ENCODE measurements at regions not wholly inside any gene's neighbourhood (a gene's known extent, or its start where the extent isn't known, plus 50 kb on each side); places are given as distances from the start of the nearest gene placed in this dataset.

- DNase-seq: no peak
Observed at GRCh38 chr2:5959836-5960820, 267.9 kb downstream of the SOX11 start.

- no peak for DNase-seq
Observed at GRCh38 chr2:5967506-5967905, 275.3 kb downstream of the SOX11 start.

DNA sequence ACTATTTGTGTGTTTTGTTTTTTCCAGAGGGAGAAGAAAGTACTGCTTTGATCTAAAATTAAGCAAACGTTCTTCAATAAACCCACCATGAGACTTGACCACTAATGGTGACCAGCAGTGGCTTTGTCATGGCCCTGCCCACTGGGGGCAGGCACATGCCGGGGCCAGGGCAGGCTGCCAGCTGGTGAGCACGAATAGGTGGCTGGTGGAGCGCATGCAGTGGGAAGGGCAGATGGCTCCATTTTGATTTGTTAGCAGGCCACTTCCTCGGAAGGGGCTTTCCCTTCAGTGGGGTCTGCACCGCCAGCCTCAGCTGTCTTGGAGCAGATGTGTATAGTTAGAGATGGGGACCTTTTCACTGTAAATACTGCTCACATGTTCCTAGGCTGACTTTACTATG is 277.1 kb downstream of the SOX11 start:
- DNase-seq: no peak

DNA sequence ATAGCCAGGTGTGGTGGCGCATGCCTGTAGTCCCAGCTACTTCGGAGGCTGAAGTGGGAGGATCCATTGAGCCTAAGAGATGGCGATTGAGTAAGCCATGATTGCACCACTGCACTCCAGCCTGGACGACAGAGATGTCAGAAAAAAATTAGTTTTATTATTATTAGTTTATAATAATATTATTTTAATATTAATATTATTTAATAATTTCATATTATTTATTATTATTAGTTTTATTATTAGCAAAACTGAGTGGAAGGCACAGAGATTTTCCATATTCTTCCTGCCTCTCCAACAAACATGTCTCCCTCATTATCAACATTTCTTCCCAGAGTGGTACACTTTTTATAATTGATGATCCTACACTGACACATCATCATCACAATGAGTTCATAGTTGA is 278.2 kb downstream of the SOX11 start:
- DNase-seq: no peak

DNA sequence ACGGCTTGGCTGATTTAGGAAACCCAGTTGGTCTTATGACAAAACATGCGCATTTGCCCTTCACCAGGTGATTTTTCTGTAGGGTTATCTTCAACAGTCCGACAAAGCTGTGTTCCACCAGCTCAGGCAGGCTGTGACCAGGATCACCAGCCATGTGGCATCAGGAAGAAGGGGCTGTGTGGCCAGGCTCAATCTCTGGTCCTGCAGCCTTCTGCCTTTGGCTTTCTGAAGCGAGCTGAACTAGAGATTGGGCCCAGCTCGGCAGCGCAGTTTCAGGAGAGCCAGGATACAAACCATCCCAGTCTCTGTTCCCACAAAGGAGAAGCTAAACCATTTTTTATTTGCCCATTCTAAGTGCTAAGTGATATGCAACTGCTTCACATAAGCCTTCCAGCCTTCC is 282.3 kb downstream of the SOX11 start:
- no peak for DNase-seq

GRCh38 chr2:5975401-5975800 is 283.2 kb downstream of the SOX11 start:
- DNase-seq: no peak

- no peak for DNase-seq
Observed at GRCh38 chr2:5976531-5977065, 284.4 kb downstream of the SOX11 start.

- DNase-seq: no peak
Observed at GRCh38 chr2:5977477-5977876, 285.3 kb downstream of the SOX11 start.

- no peak for DNase-seq
Observed at GRCh38 chr2:5978131-5978751, 286.1 kb downstream of the SOX11 start.

GRCh38 chr2:5980450-5981190 is 288.4 kb downstream of the SOX11 start:
- DNase-seq: no peak

GRCh38 chr2:5982193-5982902 is 290.2 kb downstream of the SOX11 start:
- DNase-seq: no peak

GRCh38 chr2:5982903-5983265 is 290.7 kb downstream of the SOX11 start:
- DNase-seq: no peak

- DNase-seq: no peak
Observed at GRCh38 chr2:5983511-5984272, 291.5 kb downstream of the SOX11 start.

DNA sequence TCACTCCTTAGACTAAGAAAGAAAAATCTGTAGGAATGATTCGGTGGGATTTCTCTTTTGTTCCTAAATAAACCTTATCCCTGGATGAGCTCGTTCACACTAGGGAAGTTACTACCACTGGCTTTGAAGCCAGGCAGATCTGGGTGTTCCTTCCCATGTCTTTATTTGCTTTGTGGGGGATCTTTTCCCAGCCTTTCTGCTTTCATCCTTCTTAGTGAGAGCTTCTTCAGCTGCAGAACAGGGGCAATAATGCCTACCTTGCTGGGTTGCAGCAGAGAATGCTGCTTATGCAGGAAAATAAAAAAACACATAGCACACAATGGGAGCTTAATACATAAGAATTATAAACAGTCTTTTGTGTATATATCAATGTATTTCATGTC is 292.1 kb downstream of the SOX11 start:
- no peak for DNase-seq

DNA sequence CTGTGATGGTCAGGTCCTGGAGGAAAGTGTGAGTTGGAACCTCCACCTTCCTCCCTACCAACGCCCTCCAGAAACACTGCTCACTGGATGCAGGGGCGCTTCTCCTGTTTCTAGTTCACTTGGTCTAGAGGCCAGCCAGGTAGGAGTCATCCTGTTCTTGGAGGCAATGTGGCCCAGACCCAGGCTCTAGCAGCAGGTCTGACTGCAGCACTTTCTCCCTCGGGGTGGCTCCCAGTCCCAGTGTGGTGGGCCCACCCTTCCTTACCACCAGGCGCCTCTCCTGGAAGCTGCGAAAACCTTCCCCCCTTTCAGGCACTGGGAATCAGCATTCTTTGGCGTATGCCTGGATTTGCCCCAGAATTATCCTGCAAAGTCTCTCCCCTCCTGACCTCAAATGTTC is 292.8 kb downstream of the SOX11 start:
- DNase-seq: no peak

DNA sequence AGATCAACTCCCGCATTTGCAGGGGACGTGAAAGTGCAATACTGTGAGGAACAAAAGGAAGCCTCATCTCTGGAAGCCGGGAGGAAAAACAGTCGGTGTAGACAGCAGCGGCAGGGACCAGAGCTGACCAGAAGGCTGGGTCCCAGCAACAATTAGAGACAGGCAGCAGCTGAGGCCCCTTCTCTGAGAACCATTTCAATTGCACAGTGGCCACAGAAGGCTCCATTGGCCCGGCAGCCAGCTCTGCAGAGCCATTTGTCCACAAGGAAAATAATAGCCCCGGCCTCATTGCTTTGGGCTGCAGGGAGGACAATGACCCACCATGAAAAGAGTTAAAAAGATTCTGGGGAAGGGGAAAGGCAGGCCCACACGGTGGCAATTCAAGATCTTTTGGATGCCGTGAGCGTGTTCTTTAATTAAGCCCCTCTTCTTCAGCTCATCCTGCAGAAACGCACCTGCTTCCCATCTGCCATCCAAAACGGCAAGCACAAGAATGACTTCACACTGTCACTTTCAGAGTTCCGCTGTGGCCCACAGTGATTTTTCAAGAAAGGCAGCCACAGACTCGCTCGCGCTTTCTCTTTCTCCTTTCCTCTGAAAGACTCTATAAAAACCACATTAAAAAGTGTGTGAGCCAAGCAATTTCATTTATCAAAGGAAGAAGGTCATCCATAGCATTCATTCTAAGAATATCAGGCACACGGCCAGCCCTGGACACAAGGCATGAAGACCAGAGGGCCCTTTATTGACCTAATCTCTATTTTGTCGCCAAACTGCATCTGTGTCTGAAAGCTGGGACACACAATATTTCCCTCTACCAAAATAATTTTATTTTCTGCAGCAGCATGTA is 293.6 kb downstream of the SOX11 start:
- DNase-seq: no peak

DNA sequence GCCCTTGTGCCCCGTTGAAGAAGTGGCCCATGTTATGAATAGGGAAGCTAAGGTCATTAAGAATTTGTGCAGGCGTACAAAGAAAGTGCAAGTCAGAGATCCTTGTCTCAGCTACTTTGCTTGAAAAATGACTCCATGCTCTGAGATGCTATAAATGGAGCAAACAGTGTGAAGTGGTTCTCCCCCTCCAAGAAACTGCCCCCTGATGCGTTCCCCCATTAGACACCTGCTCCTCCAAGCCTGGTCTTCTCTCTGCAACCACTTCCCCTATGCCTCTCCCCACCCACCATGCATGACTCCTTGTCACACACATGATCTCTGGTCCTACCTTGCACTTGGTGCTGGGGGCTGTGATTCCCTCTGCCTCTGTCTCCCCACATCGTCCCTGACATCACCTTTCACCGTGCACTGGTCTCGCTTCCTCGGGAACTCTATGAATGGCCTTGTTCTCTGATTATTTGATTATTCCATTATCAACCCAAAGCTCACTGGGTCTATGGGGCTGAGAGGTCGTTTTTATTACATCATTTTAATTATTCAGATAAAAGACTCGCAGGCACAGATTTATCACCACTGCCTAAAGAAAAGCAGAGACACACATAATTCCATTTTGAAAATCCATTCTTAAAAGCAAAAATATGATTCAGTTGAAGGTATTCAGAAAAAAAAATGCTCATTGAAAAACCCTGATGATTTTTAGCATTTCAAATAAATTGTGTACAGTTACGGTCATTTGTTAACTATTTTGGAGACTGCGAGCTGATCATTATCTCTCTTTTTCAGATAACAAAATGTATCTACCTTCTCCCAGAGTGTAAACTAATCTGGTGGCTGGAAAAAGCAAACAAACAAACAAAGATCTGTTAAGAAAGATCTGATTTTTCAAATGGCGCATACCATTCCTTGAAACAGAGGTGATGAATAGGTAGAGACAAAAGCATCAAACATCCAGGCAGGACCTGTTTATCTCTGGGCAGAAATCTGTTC is 294.9 kb downstream of the SOX11 start:
- no peak for DNase-seq

GRCh38 chr2:5988120-5988519 is 295.9 kb downstream of the SOX11 start:
- no peak for DNase-seq

DNA sequence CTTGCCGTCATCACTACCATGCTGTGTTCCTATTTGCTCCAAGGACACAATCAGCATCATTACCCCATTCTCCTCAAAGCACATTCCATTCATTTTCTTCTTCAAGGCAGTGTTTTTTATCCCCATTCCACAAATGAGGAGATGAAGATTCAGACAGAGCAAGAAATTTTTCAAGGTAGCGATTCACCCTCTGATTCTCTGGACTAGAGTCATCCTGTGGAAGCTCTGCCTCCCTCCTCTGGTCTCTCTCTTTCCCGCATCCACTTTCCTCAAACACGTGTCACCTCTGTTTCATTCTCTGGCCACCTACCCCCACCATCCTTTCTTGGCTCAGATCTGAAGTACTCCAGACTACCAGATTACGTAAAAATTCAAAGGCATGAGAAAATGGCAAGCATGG is 297.9 kb downstream of the SOX11 start:
- no peak for DNase-seq
